ENCODE measurements at regions not wholly inside any gene's neighbourhood (a gene's known extent, or its start where the extent isn't known, plus 50 kb on each side); places are given as distances from the start of the nearest gene placed in this dataset.
A peak's percentile ranks its signal among the peaks of the same experiment; 100 is the strongest.

DNA sequence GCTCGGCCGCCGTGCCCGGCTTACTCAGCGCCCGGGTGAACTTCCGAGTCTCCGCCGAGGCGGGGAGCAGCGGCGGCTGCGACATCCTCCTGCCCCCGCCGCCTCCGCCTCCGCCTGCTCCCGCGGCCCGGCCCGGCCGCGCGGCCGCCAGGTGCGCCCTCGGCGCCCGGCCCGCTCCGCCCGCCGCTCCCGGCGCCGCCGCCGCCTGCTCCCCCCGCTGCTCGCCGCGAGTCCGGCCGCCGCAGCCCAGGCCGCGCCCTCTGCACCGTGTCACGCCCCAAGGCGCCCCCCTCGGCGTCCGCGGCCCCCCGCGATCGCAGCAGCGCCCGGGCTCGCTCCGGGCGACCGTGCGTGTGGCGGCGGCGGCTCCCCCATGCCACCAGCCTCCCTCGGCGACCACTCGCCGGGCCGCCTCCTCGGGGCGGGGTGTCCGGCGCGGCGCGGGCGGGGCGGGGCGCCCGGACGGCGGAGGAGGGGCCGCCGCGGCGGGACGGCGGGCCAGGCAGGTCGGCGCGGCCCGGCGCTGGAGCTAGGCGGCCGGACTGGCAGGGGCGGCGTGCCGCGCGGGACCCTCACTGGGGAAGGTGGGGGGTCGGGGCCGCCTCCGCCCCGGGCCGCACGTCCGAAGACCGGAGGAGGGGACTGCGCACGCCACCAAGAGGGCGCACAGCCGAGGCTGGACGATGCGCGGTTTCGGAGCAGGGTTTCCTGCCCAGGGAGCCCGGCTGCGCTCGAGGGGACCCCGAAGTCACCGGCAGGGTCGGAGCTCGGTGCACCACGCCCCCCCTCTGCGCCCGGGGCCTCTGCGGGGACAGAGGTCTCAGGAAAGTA is 108.6 kb upstream of the DOCK9 start:
- peaks cover 0 to 15% of the 10 kb centered on the region in 2 donors for H3K36me3 Mint-ChIP-seq
- Histone ChIP-seq H3K4me1 (ENCODE audit: control insufficient read depth in 1 of 2, insufficient read depth in 2 of 2, low read length in 2 of 2) (peaks cover 15 to 19% of the 10 kb centered on the region in 2 donors), H3K9ac (ENCODE audit: insufficient read depth, low read length, poor library complexity, severe bottlenecking) (no peak overlapping the region), H3K4me2 (replicated peaks; ENCODE audit: extremely low read depth, low read length, poor library complexity, severe bottlenecking) (peak overlapping the region; percentile 59), H2AFZ (ENCODE audit: insufficient read depth, low read depth, low read length, poor library complexity, severe bottlenecking) (peak overlapping the region; percentile 56), H3K9me3 (replicated peaks in 1 of 2; ENCODE audit: control insufficient read depth in 1 of 2, insufficient read depth in 1 of 2, low read length in 2 of 2) (peaks cover 0 to 33% of the 10 kb centered on the region in 2 donors), H3K4me3 (replicated peaks in 1 of 3; ENCODE audit: low read depth in 2 of 3, low read length in 3 of 3) (peak overlapping the region in 1 of 3 experiments; percentile 57), H3K36me3 (replicated peaks in 1 of 2; ENCODE audit: control insufficient read depth in 1 of 2, insufficient read depth in 2 of 2, low read length in 2 of 2) (no peaks in the 10 kb centered on the region), H3K27ac (ENCODE audit: low read depth in 1 of 2, low read length in 2 of 2) (no peak overlapping the region), H3K79me2 (ENCODE audit: insufficient read depth, low read length) (no peaks in the 10 kb centered on the region), H4K20me1 (ENCODE audit: insufficient read depth, low read length) (peaks cover 5% of the 10 kb centered on the region), H3K27me3 (ENCODE audit: control insufficient read depth in 2 of 2, insufficient read depth in 2 of 2, low read length in 2 of 2) (peaks cover 87 to 94% of the 10 kb centered on the region in 2 donors)
- TF ChIP-seq, protein P1, sequence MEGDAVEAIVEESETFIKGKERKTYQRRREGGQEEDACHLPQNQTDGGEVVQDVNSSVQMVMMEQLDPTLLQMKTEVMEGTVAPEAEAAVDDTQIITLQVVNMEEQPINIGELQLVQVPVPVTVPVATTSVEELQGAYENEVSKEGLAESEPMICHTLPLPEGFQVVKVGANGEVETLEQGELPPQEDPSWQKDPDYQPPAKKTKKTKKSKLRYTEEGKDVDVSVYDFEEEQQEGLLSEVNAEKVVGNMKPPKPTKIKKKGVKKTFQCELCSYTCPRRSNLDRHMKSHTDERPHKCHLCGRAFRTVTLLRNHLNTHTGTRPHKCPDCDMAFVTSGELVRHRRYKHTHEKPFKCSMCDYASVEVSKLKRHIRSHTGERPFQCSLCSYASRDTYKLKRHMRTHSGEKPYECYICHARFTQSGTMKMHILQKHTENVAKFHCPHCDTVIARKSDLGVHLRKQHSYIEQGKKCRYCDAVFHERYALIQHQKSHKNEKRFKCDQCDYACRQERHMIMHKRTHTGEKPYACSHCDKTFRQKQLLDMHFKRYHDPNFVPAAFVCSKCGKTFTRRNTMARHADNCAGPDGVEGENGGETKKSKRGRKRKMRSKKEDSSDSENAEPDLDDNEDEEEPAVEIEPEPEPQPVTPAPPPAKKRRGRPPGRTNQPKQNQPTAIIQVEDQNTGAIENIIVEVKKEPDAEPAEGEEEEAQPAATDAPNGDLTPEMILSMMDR (IDR thresholded peaks at IDR 0.05): no peak
- WGBS (ENCODE audit: insufficient coverage): under 1% methylated on average over 128 of the region's 130 CpGs
- H3K27me3 Mint-ChIP-seq (ENCODE audit: low read depth in 3 of 3): peaks cover 77 to 91% (median 88%) of the 10 kb centered on the region in 3 donors
- DNase-seq: peak; percentile 41 to 67 (median 56)
- peak overlapping the region; percentile 20 to 66 for H3K4me3 Mint-ChIP-seq
- H3K4me1 Mint-ChIP-seq: peaks cover 13% of the 10 kb centered on the region
- H3K9me3 Mint-ChIP-seq: peaks cover 0 to 28% (median 20%) of the 10 kb centered on the region in 7 donors
- no peak overlapping the region for H3K27ac Mint-ChIP-seq
- intact Hi-C loops (cut with micrococcal nuclease): no loop called here

DNA sequence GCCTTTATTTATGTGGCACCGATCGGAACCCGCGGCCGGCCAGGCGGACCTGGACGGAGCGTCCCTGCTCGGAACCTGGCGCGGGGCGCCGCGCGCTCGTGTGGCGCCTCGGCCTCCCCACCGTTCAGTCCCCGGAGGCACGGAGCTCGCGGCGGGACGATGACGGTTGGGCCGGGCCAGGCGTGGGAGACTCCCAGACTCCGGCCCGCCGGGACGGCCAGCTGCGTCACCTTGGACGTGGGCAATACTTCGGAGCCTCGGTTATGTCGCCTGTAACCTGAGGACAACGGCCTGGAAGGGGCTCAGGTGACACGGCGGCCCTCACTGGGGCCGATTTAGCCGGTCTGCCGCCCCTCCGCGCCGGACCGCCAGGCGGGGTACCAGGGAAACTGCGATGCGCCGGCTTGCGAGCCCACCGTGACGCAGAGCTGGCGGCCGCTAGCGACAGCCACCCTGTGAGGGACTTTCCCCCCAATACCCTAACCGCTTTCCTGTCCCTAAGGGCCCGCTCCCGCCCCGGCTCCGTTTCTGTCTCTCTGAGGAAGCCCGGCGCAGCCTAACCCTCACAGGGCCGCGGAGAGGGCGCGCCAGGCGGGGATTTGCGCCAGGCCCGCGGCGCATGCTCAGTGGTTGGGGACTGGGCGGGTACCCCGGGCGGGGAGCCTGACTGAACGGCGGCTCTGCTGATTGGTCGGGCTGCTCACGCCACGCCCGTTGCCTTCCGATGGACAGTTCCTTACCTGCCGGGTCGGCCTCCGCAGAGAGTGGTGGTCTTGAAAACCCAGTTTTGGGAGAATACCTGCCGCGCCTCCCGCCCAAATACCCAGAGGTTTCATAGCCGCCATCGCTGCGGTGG is 109.5 kb upstream of the DOCK9 start:
- no peak overlapping the region for H3K9ac ChIP-seq (ENCODE audit: insufficient read depth, low read length, poor library complexity, severe bottlenecking)
- H3K4me3 ChIP-seq (replicated peaks in 1 of 3; ENCODE audit: low read depth in 2 of 3, low read length in 3 of 3): peak overlapping the region in 2 of 3 experiments; percentile 12 to 57
- peaks cover 0 to 28% (median 20%) of the 10 kb centered on the region in 7 donors for H3K9me3 Mint-ChIP-seq
- no peaks in the 10 kb centered on the region for H3K79me2 ChIP-seq (ENCODE audit: insufficient read depth, low read length)
- H3K36me3 Mint-ChIP-seq: peaks cover 0 to 15% of the 10 kb centered on the region in 2 donors
- H3K27me3 Mint-ChIP-seq (ENCODE audit: low read depth in 3 of 3): peaks cover 78 to 91% (median 89%) of the 10 kb centered on the region in 3 donors
- peaks cover 15 to 19% of the 10 kb centered on the region in 2 donors for H3K4me1 ChIP-seq (ENCODE audit: control insufficient read depth in 1 of 2, insufficient read depth in 2 of 2, low read length in 2 of 2)
- H4K20me1 ChIP-seq (ENCODE audit: insufficient read depth, low read length): peaks cover 5% of the 10 kb centered on the region
- H3K36me3 ChIP-seq (replicated peaks in 1 of 2; ENCODE audit: control insufficient read depth in 1 of 2, insufficient read depth in 2 of 2, low read length in 2 of 2): no peaks in the 10 kb centered on the region
- 3% methylated on average over 88 of the region's 92 CpGs for WGBS (ENCODE audit: insufficient coverage)
- H3K4me1 Mint-ChIP-seq: peaks cover 13% of the 10 kb centered on the region
- H3K4me2 ChIP-seq (replicated peaks; ENCODE audit: extremely low read depth, low read length, poor library complexity, severe bottlenecking): peak overlapping the region; percentile 59
- DNase-seq: peak; percentile 18 to 37 (median 23)
- no peak overlapping the region for H3K27ac ChIP-seq (ENCODE audit: low read depth in 1 of 2, low read length in 2 of 2)
- TF ChIP-seq, protein P1 (IDR thresholded peaks at IDR 0.05): no peak
- intact Hi-C loops (cut with micrococcal nuclease): no loop called here
- peak overlapping the region; percentile 72 to 86 for H3K4me3 Mint-ChIP-seq
- peak overlapping the region; percentile 26 for H2AFZ ChIP-seq (ENCODE audit: insufficient read depth, low read depth, low read length, poor library complexity, severe bottlenecking)
- H3K27me3 ChIP-seq (ENCODE audit: control insufficient read depth in 2 of 2, insufficient read depth in 2 of 2, low read length in 2 of 2): peaks cover 88 to 94% of the 10 kb centered on the region in 2 donors
- H3K27ac Mint-ChIP-seq: no peak overlapping the region
- H3K9me3 ChIP-seq (replicated peaks in 1 of 2; ENCODE audit: control insufficient read depth in 1 of 2, insufficient read depth in 1 of 2, low read length in 2 of 2): peaks cover 0 to 38% of the 10 kb centered on the region in 2 donors

Measured in CD14-positive monocyte (primary cell).